ENCODE measurements at regions not wholly inside any gene's neighbourhood (a gene's known extent, or its start where the extent isn't known, plus 50 kb on each side); places are given as distances from the start of the nearest gene placed in this dataset.

- DNase-seq (ENCODE audit: low spot score): no peak
Measured at GRCh38 chr10:78567680-78568455, 500.9 kb upstream of the ZMIZ1 start.

GRCh38 chr10:78568620-78569019 is 500.1 kb upstream of the ZMIZ1 start:
- DNase-seq (ENCODE audit: low spot score): no peak

- no peak for DNase-seq (ENCODE audit: low spot score)
Measured at GRCh38 chr10:78570633-78571235, 498.0 kb upstream of the ZMIZ1 start.

- DNase-seq (ENCODE audit: low spot score): no peak
Measured at GRCh38 chr10:78571286-78571685, 497.5 kb upstream of the ZMIZ1 start.

- no peak for DNase-seq (ENCODE audit: low spot score)
Measured at GRCh38 chr10:78571891-78572290, 496.9 kb upstream of the ZMIZ1 start.

DNA sequence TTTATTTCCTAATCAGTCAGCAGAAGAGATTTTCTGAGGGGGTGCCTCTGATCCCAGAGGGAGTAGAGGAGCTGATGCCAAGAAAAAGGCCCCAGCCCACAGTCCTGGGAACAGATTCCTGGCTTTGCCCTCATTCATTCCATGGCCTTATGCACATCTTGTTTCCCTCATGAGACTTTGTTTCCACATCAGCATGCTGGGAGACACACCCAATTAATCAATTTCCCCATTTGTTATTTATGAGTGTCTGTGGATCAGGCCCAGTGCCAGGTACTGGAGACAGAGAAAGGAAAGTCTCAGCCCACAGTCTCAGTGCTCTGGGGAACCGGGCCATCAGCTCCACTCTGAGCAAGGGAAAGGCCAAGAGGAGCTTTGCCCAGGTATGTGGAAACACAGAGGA is 496.2 kb upstream of the ZMIZ1 start:
- DNase-seq (ENCODE audit: low spot score): no peak

- no peak for DNase-seq (ENCODE audit: low spot score)
Measured at GRCh38 chr10:78574547-78574946, 494.2 kb upstream of the ZMIZ1 start.

GRCh38 chr10:78575400-78575799 is 493.4 kb upstream of the ZMIZ1 start:
- DNase-seq (ENCODE audit: low spot score): no peak

DNA sequence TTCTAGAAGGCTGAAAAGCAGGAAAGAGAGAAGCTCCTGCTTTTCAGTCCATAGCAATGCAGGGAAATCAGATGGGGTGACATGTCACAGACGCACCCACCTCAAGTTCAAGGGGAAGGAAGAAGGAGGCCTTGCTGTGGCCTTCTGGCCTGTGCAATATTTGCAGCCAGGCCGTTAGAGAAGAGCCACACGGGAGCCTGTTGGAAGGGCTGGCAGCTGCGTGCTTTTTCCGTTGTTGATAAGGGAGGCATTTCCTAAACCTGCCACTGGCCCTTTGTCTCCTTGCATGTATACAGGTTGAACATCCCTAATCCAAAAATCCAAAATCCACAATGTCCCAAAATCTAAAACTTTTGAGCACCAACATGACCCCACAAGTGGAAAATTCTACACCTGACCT is 492.5 kb upstream of the ZMIZ1 start:
- no peak for DNase-seq (ENCODE audit: low spot score)

DNA sequence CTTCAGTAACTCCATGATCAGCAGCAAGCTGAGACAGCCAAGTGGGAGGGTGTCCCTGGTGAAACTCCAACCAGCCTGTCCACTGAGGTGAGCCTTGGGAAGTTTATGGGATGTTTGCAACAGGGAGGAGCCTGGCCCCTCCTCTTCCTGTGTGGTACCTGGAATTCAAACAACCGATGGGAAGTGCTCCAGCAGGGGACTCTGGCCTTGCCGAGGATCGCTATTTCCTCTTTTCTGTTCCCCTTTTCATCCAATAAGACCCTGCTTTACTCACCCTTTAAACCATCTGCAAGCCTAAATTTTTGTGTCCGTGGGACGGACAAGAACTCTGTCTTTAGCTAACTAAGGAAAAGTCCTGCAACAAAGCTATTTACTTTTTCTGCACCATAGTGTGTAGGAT is 491.1 kb upstream of the ZMIZ1 start:
- no peak for DNase-seq (ENCODE audit: low spot score)

GRCh38 chr10:78578929-78579328 is 489.8 kb upstream of the ZMIZ1 start:
- no peak for DNase-seq (ENCODE audit: low spot score)

GRCh38 chr10:78579576-78579975 is 489.2 kb upstream of the ZMIZ1 start:
- DNase-seq (ENCODE audit: low spot score): no peak

DNA sequence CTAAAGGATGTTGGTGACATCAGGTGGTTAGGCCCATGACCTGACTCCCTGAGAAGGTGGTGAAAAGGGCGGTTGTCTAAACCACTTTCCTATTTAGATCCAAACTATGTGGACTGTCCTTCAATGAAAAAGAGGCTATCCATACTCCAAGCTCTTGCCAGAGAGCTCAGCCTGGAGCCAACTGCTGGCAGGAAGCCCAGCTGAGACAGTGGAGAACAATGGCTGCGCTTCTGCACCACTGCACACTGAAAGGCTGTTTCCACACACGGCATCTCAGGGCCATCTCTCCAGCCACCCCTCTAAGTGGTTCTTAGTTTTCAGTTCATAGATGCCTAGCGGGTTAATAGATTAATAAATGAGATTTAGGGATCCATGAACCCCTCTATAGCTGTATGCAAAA is 488.8 kb upstream of the ZMIZ1 start:
- DNase-seq (ENCODE audit: low spot score): peak; percentile 89

DNA sequence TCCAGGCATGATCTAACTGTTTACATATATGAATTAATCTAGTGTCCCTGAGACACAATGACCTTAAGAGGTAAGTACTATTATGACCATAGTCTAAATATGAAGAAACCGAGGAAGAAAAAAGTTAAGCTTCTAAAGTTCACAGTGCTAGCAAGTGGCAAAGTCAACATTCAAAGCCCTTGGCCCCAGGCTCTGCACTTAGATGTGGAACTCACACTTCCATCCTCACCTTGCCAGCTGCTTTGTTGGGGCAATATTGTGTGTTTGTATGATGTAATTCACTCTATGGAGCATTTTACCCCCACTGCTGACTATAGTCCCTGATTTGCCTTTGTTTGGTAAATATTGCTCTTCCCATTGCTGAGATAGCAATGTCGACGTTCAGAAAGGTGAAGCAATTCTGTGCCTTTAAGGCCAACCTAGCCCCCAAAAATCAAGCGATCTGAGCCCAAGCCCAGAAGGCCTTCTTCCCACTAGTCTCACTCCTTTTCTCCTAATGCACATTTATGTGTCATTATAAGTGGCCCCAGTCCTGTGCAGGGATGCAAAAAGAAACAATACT is 487.6 kb upstream of the ZMIZ1 start:
- no peak for DNase-seq (ENCODE audit: low spot score)

DNA sequence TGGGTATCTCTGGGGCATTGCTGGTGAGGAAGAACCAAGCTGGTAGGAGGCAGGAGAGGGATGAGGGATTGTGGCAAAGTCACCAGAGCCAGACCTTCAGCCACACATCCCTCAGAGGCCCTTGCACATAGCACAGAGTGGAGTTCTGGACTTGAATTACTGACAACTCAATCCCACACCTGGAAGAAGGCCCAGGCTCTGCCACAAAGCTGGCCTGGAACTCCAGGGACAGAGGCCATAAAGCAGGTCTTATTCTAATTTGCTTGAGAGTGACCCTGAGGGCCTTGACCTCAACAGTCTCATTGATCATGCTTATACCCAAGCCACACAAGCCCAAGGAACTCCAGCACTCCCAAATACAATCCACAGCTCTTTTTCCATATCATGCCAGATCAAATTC is 486.2 kb upstream of the ZMIZ1 start:
- DNase-seq (ENCODE audit: low spot score): no peak

- DNase-seq (ENCODE audit: low spot score): no peak
Measured at GRCh38 chr10:78584266-78584665, 484.5 kb upstream of the ZMIZ1 start.

GRCh38 chr10:78584681-78585080 is 484.1 kb upstream of the ZMIZ1 start:
- DNase-seq (ENCODE audit: low spot score): no peak

GRCh38 chr10:78585952-78586351 is 482.8 kb upstream of the ZMIZ1 start:
- DNase-seq (ENCODE audit: low spot score): no peak

DNA sequence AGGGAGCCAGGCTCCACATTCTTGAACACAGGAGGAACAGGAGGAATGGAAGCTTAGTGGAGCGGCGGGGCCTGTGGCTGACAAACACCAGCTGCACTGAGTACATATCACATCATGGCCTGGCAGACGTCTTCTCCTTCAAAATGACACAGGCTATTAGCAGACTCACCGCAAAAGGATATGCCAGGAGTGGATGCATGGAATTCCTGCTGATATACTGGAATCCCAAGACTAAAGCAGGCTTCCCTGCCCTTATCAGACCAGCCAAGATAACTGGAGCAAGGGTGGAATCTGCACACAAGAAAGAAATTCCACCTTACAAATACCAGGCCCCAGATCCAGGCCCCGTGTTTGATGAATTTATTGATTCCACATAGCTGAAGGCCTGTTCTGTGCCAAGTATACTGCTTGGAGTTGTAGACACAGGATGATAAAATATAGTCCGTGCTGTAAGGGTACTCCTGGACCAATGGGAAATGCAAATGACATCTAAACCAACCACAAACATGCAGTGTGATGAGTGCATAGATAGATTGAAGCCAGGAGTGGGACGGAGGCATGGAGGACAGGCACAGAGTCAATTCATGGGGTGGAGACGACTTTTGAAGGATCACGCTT is 480.5 kb upstream of the ZMIZ1 start:
- DNase-seq (ENCODE audit: low spot score): no peak

DNA sequence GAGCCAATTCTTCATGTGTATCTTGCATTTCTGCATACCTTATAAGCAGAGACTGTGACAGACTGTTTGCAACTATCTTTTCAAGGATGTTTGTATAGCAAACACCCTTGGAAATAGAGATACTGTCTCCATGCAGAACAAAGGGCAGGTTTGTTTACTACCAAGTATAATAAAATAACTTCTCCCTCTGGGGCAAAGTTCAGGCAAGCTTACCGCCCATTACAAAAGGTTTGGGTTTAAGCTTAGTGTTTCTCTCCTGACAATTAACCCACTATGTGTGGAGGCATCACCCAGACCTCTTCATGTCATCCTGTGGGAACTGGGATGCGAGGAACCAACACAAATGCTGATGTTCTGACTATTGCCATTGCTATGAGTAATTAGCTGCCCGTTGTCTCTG is 479.1 kb upstream of the ZMIZ1 start:
- no peak for DNase-seq (ENCODE audit: low spot score)

- no peak for DNase-seq (ENCODE audit: low spot score)
Measured at GRCh38 chr10:78591066-78591465, 477.7 kb upstream of the ZMIZ1 start.

- DNase-seq (ENCODE audit: low spot score): no peak
Measured at GRCh38 chr10:78594559-78595268, 474.1 kb upstream of the ZMIZ1 start.

DNA sequence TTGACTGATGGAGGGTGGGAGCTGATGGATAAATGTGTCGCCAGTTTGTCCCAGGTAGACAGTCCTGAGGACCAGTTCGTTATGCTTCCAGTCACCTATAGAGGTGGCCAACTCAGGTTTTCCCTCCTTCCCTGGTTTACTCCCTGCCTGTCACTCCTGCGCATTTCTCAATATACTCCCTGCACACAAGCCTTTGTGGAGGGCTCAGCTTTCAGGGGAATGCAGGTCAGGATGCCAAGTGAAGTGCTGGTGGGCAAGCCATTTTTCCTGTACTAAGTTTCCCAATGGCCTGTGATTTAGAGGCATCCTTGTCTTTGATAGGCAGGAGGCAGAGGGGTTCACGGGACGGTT is 473.5 kb upstream of the ZMIZ1 start:
- DNase-seq (ENCODE audit: low spot score): no peak

All from putamen (tissue), 1 donor.